Activated naive CD4-positive, alpha-beta T cell treated with anti-CD3 and anti-CD28 coated beads for 36 hours (primary cell): ENCODE measurements at regions not wholly inside any gene's neighbourhood (a gene's known extent, or its start where the extent isn't known, plus 50 kb on each side); places are given as distances from the start of the nearest gene placed in this dataset.

Experiments used
- CTCF ChIA-PET: fragments of 350-600 bp; sonication (Branson Sonifier 250); formaldehyde crosslinking; loops from one replicate; lab custom pipeline; 2021; ENCODE audit warnings: antibody characterized with exemption; lab: Charles Lee
- DNase-seq: peaks from one replicate; pipeline ENCODE4 v3.0.0-alpha.2; 2020
- H3K27ac Mint-ChIP-seq: one replicate; pipeline ENCODE4 v1.8.0; 2021; ENCODE audit warnings: mild to moderate bottlenecking, mixed read lengths
- H3K27me3 Mint-ChIP-seq: one replicate; pipeline ENCODE4 v1.8.0; 2021; ENCODE audit warnings: low read depth, mixed read lengths
- H3K36me3 Mint-ChIP-seq: one replicate; pipeline ENCODE4 v1.8.0; 2021; ENCODE audit warnings: low read depth, mixed read lengths
- H3K4me1 Mint-ChIP-seq: one replicate; pipeline ENCODE4 v1.8.0; 2021; ENCODE audit warnings: low read depth, mixed read lengths
- H3K4me3 Mint-ChIP-seq: one replicate; pipeline ENCODE4 v1.8.0; 2021; ENCODE audit warnings: mild to moderate bottlenecking, moderate library complexity, mixed read lengths
- H3K9me3 Mint-ChIP-seq: one replicate; pipeline ENCODE4 v1.8.0; 2021; ENCODE audit warnings: mixed read lengths
- intact Hi-C: fragments of 100-400 bp; cut with micrococcal nuclease; formaldehyde crosslinking; loops from one replicate; pipeline ENCODE4 v1.15.1; 2023

GRCh38 chr10:110409926-110410325 lies 87.8 kb upstream of the DUSP5 start:
- Mint-ChIP-seq H3K36me3 (no peaks in the 10 kb centered on the region), H3K27ac (peak overlapping the region; percentile 26), H3K9me3 (no peaks in the 10 kb centered on the region), H3K27me3 (no peaks in the 10 kb centered on the region), H3K4me3 (no peak overlapping the region), H3K4me1 (peaks cover 47% of the 10 kb centered on the region)
- CTCF ChIA-PET: no interaction called here
- DNase-seq: no peak
- intact Hi-C loops: loop anchor here (5.0 kb wide), 3 partner anchors 203 to 462 kb away; partner anchors contain the start of genes MXI1 and PDCD4

- Mint-ChIP-seq H3K4me3 (no peak overlapping the region), H3K27ac (peak overlapping the region; percentile 63), H3K4me1 (peaks cover 53% of the 10 kb centered on the region), H3K36me3 (no peaks in the 10 kb centered on the region), H3K27me3 (no peaks in the 10 kb centered on the region), H3K9me3 (no peaks in the 10 kb centered on the region)
- CTCF ChIA-PET: interaction anchor here (6.1 kb wide), 1 partner anchor 56 kb away, joined by 36 read pairs; no protein-coding TSS in a partner anchor
- no peak for DNase-seq
- intact Hi-C loops: loop anchor here (5.0 kb wide), 3 partner anchors 203 to 462 kb away; partner anchors contain the start of genes MXI1 and PDCD4
Measured at GRCh38 chr10:110410329-110411046, 87.2 kb upstream of the DUSP5 start.

- intact Hi-C loops: loop anchor here (5.0 kb wide), 3 partner anchors 204 to 461 kb away; partner anchors contain the start of genes MXI1 and PDCD4
- DNase-seq: no peak
- Mint-ChIP-seq H3K27ac (no peak overlapping the region), H3K4me3 (no peak overlapping the region), H3K27me3 (no peaks in the 10 kb centered on the region), H3K36me3 (no peaks in the 10 kb centered on the region), H3K4me1 (peaks cover 58% of the 10 kb centered on the region), H3K9me3 (no peaks in the 10 kb centered on the region)
- CTCF ChIA-PET: interaction anchor here (0.8 to 6.1 kb wide), 2 partner anchors 31 to 56 kb away, joined by 3 to 36 read pairs; no protein-coding TSS in a partner anchor
Measured at GRCh38 chr10:110411047-110411410, 86.7 kb upstream of the DUSP5 start.

GRCh38 chr10:110413049-110413783 lies 84.5 kb upstream of the DUSP5 start:
- CTCF ChIA-PET: interaction anchor here (0.6 to 6.1 kb wide), 4 partner anchors 13 to 500 kb away, joined by 3 to 36 read pairs (median 4); no protein-coding TSS in a partner anchor
- no peak overlapping the region for H3K4me3 Mint-ChIP-seq
- H3K9me3 Mint-ChIP-seq: no peaks in the 10 kb centered on the region

GRCh38 chr10:110413903-110414547 lies 83.7 kb upstream of the DUSP5 start:
- DNase-seq: no peak
- H3K4me3 Mint-ChIP-seq: no peak overlapping the region
- intact Hi-C loops: loop anchor here (1.0 to 5.0 kb wide), 13 partner anchors 53 to 458 kb away; partner anchors contain the start of genes DUSP5, MXI1 and PDCD4
- no peaks in the 10 kb centered on the region for H3K36me3 Mint-ChIP-seq
- H3K4me1 Mint-ChIP-seq: peaks cover 74% of the 10 kb centered on the region
- no peaks in the 10 kb centered on the region for H3K27me3 Mint-ChIP-seq
- CTCF ChIA-PET: interaction anchor here (0.6 to 6.1 kb wide), 7 partner anchors 9 to 500 kb away, joined by 3 to 36 read pairs (median 4); no protein-coding TSS in a partner anchor
- H3K27ac Mint-ChIP-seq: peak overlapping the region; percentile 84
- H3K9me3 Mint-ChIP-seq: no peaks in the 10 kb centered on the region

More at GRCh38 chr10:110413049-110413783, 84.5 kb upstream of the DUSP5 start:
- H3K27ac Mint-ChIP-seq: peak overlapping the region; percentile 84
- no peaks in the 10 kb centered on the region for H3K27me3 Mint-ChIP-seq
- intact Hi-C loops: loop anchor here (5.0 kb wide), 3 partner anchors 206 to 459 kb away; partner anchors contain the start of genes MXI1 and PDCD4
- peaks cover 71% of the 10 kb centered on the region for H3K4me1 Mint-ChIP-seq
- H3K36me3 Mint-ChIP-seq: no peaks in the 10 kb centered on the region
- peak; percentile 46 for DNase-seq

- Mint-ChIP-seq H3K4me3 (peak overlapping the region; percentile 41), H3K4me1 (peaks cover 73% of the 10 kb centered on the region), H3K36me3 (no peaks in the 10 kb centered on the region), H3K27me3 (no peaks in the 10 kb centered on the region), H3K9me3 (no peaks in the 10 kb centered on the region), H3K27ac (peak overlapping the region; percentile 84)
- DNase-seq: peak; percentile 98
- intact Hi-C loops: loop anchor here (1.0 to 5.0 kb wide), 13 partner anchors 53 to 458 kb away; partner anchors contain the start of genes DUSP5, MXI1 and PDCD4
- CTCF ChIA-PET: interaction anchor here (0.8 to 6.1 kb wide), 7 partner anchors 9 to 132 kb away, joined by 3 to 36 read pairs (median 4); no protein-coding TSS in a partner anchor
Measured at GRCh38 chr10:110414548-110415309, 83.0 kb upstream of the DUSP5 start.

- no peaks in the 10 kb centered on the region for H3K36me3 Mint-ChIP-seq
- H3K4me3 Mint-ChIP-seq: no peak overlapping the region
- peak overlapping the region; percentile 84 for H3K27ac Mint-ChIP-seq
- no peak for DNase-seq
- peaks cover 72% of the 10 kb centered on the region for H3K4me1 Mint-ChIP-seq
- CTCF ChIA-PET: interaction anchor here (2.1 to 6.1 kb wide), 2 partner anchors 61 to 129 kb away, joined by 6 to 36 read pairs; no protein-coding TSS in a partner anchor
- no peaks in the 10 kb centered on the region for H3K27me3 Mint-ChIP-seq
- no peaks in the 10 kb centered on the region for H3K9me3 Mint-ChIP-seq
- intact Hi-C loops: loop anchor here (2.0 kb wide), 1 partner anchor 193 kb away; no protein-coding TSS in a partner anchor
Measured at GRCh38 chr10:110415809-110416208, 81.9 kb upstream of the DUSP5 start.

GRCh38 chr10:110416776-110417711 lies 80.7 kb upstream of the DUSP5 start:
- no peak overlapping the region for H3K4me3 Mint-ChIP-seq
- H3K9me3 Mint-ChIP-seq: no peaks in the 10 kb centered on the region
- H3K27ac Mint-ChIP-seq: peak overlapping the region; percentile 13
- H3K4me1 Mint-ChIP-seq: peaks cover 77% of the 10 kb centered on the region
- intact Hi-C loops: no loop called here
- CTCF ChIA-PET: interaction anchor here (1.4 to 6.1 kb wide), 5 partner anchors 49 to 130 kb away, joined by 5 to 36 read pairs (median 6); no protein-coding TSS in a partner anchor
- peak; percentile 29 for DNase-seq
- no peaks in the 10 kb centered on the region for H3K36me3 Mint-ChIP-seq
- no peaks in the 10 kb centered on the region for H3K27me3 Mint-ChIP-seq

- intact Hi-C loops: no loop called here
- H3K36me3 Mint-ChIP-seq: no peaks in the 10 kb centered on the region
- H3K27ac Mint-ChIP-seq: no peak overlapping the region
- no peaks in the 10 kb centered on the region for H3K9me3 Mint-ChIP-seq
- peaks cover 66% of the 10 kb centered on the region for H3K4me1 Mint-ChIP-seq
- CTCF ChIA-PET: interaction anchor here (1.2 to 2.1 kb wide), 3 partner anchors 63 to 128 kb away, joined by 3 to 6 read pairs (median 6); no protein-coding TSS in a partner anchor
- H3K4me3 Mint-ChIP-seq: no peak overlapping the region
- H3K27me3 Mint-ChIP-seq: no peaks in the 10 kb centered on the region
- DNase-seq: no peak
Measured at GRCh38 chr10:110418218-110418617, 79.5 kb upstream of the DUSP5 start.

GRCh38 chr10:110419265-110419664 lies 78.4 kb upstream of the DUSP5 start:
- CTCF ChIA-PET: interaction anchor here (1.5 kb wide), 1 partner anchor 64 kb away, joined by 3 read pairs; no protein-coding TSS in a partner anchor
- no peaks in the 10 kb centered on the region for H3K27me3 Mint-ChIP-seq
- H3K9me3 Mint-ChIP-seq: no peaks in the 10 kb centered on the region
- no peaks in the 10 kb centered on the region for H3K36me3 Mint-ChIP-seq
- H3K27ac Mint-ChIP-seq: peak overlapping the region; percentile 59
- DNase-seq: no peak
- peaks cover 56% of the 10 kb centered on the region for H3K4me1 Mint-ChIP-seq
- intact Hi-C loops: no loop called here
- H3K4me3 Mint-ChIP-seq: no peak overlapping the region
